Neutrophil (primary cell): ENCODE measurements at regions not wholly inside any gene's neighbourhood (a gene's known extent, or its start where the extent isn't known, plus 50 kb on each side); places are given as distances from the start of the nearest gene placed in this dataset.

Source experiments
- H3K27ac ChIP-seq: fragments of 200-600 bp; sonication (generic); 2 replicates; pipeline ENCODE4 v1.5.1; 2016; ENCODE audit warnings: mild to moderate bottlenecking, moderate library complexity
- H3K27me3 ChIP-seq: fragments of 200-600 bp; sonication (generic); 2 replicates; pipeline ENCODE4 v1.6.0; 2016; ENCODE audit warnings: mild to moderate bottlenecking
- H3K36me3 ChIP-seq: fragments of 200-600 bp; sonication (generic); 2 replicates; pipeline ENCODE4 v1.5.1; 2017
- H3K4me1 ChIP-seq, 2 experiments: fragments of 200-600 bp in 1 of 2; sonication (generic) in 1 of 2; 1 replicate in 1 of 2; 2 replicates in 1 of 2; pipeline versions ENCODE4 v1.5.1 to v1.6.1; 2013 to 2016; ENCODE audit warnings: low read depth in 1 of 2, low read length in 1 of 2, mild to moderate bottlenecking in 1 of 2, moderate library complexity in 1 of 2; ENCODE audit not compliant: control insufficient read depth in 1 of 2, insufficient read depth in 1 of 2
- H3K4me3 ChIP-seq, 2 experiments: fragments of 200-600 bp in 1 of 2; sonication (generic) in 1 of 2; 1 replicate in 1 of 2; 2 replicates in 1 of 2; pipeline ENCODE4 v1.5.1; 2013 to 2016; ENCODE audit warnings: low read depth in 1 of 2, low read length in 1 of 2, mild to moderate bottlenecking in 1 of 2, moderate library complexity in 1 of 2
- H3K9me3 ChIP-seq: fragments of 200-600 bp; sonication (generic); 2 replicates; pipeline ENCODE4 v1.5.1; 2016
- TF ChIP-seq, protein P1 (sequence below): fragments of 200-600 bp; sonication (generic); IDR thresholded peaks from 2 replicates; pipeline ENCODE4 v1.5.1; 2016; ENCODE audit warnings: antibody characterized with exemption

DNA sequence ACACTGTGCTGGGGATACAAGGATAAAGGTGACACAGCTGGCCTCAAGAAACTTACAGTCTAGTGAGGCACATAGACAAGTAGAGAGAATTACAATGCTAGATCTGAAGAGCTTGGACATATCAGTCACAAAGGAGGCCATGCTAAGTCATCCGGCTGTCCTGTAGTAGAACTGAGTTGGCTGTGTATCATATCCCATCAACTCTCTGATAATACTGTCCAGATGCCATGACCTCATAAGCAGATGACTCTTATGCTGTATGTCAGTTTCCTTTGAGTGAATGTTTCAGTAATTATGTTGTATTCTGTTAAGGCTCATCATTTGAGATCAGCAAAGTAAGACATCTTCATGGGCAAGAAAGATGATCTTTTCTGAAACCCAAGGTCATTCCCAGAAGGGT lies 442.9 kb downstream of the MID1IP1 start:
- Histone ChIP-seq H3K4me3 (no peak overlapping the region), H3K9me3 (no peaks in the 10 kb centered on the region), H3K4me1 (no peaks in the 10 kb centered on the region), H3K36me3 (no peaks in the 10 kb centered on the region), H3K27me3 (no peaks in the 10 kb centered on the region), H3K27ac (no peak overlapping the region)
- TF ChIP-seq, protein P1, sequence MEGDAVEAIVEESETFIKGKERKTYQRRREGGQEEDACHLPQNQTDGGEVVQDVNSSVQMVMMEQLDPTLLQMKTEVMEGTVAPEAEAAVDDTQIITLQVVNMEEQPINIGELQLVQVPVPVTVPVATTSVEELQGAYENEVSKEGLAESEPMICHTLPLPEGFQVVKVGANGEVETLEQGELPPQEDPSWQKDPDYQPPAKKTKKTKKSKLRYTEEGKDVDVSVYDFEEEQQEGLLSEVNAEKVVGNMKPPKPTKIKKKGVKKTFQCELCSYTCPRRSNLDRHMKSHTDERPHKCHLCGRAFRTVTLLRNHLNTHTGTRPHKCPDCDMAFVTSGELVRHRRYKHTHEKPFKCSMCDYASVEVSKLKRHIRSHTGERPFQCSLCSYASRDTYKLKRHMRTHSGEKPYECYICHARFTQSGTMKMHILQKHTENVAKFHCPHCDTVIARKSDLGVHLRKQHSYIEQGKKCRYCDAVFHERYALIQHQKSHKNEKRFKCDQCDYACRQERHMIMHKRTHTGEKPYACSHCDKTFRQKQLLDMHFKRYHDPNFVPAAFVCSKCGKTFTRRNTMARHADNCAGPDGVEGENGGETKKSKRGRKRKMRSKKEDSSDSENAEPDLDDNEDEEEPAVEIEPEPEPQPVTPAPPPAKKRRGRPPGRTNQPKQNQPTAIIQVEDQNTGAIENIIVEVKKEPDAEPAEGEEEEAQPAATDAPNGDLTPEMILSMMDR, result no peak

DNA sequence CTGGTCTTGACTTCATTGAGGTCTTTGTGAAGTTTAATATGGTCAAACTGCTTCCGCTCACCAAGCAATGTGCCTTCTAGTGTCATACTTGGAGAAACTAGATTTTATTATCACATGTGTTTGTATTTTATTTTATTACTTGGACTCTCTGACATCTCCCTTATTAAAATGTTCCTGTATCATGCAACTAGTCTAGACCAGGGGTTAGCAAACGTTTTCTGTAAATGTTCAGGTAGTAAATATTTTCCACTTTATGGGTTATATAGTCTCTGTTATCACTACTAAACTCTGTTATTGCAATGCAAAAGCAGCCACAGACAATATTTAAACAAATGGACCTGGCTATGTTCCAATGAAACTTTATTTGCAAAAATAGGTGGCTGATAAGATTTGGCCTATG lies 443.8 kb downstream of the MID1IP1 start:
- TF ChIP-seq, protein P1, result no peak
- no peaks in the 10 kb centered on the region for H3K9me3 ChIP-seq
- no peaks in the 10 kb centered on the region for H3K4me1 ChIP-seq
- H3K4me3 ChIP-seq, result no peak overlapping the region
- H3K27ac ChIP-seq, result no peak overlapping the region
- no peaks in the 10 kb centered on the region for H3K27me3 ChIP-seq
- no peaks in the 10 kb centered on the region for H3K36me3 ChIP-seq

DNA sequence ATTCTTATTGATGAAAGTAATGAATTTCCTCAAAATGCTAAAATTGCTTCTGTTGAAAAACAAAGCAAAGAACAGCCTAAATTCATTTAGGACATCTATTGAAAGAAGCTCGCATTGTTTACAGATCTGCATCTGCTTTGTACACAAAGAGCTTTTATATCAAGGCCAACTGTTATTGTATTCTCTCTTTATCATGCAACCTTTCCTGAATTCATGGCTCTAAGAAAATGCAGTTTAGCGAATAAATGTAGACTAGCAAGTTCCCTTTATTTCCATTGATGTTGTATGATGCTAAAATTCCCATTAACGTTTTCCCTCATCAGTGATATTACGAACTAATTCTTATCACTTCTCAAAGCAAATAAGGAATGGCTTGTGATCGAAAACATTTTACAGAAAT lies 446.3 kb downstream of the MID1IP1 start:
- Histone ChIP-seq H3K27ac (no peak overlapping the region), H3K36me3 (no peaks in the 10 kb centered on the region), H3K9me3 (no peaks in the 10 kb centered on the region), H3K4me3 (no peak overlapping the region), H3K4me1 (no peaks in the 10 kb centered on the region), H3K27me3 (no peaks in the 10 kb centered on the region)
- TF ChIP-seq, protein P1, result no peak

DNA sequence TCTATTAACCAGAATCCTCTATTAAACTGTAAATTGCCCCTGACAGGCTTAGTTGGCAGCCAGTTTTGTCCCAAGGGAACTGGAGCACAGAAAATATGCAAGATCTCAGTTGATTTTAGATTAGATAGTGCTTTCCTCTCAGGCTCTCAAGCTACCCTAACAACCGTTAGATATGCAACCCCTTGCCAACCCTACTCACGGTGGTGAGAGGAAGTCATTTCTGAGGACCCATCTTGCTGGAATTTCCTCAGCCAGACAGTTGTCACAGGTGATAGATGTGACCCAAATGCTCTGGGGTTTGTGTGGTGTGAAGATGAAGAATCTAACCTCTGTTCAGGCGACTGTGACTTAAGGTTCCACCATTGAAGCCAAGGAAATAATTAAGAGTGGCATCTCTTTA lies 447.1 kb downstream of the MID1IP1 start:
- Histone ChIP-seq H3K4me3 (no peak overlapping the region), H3K27me3 (no peaks in the 10 kb centered on the region), H3K36me3 (no peaks in the 10 kb centered on the region), H3K4me1 (no peaks in the 10 kb centered on the region), H3K27ac (no peak overlapping the region), H3K9me3 (no peaks in the 10 kb centered on the region)
- TF ChIP-seq, protein P1, result no peak

DNA sequence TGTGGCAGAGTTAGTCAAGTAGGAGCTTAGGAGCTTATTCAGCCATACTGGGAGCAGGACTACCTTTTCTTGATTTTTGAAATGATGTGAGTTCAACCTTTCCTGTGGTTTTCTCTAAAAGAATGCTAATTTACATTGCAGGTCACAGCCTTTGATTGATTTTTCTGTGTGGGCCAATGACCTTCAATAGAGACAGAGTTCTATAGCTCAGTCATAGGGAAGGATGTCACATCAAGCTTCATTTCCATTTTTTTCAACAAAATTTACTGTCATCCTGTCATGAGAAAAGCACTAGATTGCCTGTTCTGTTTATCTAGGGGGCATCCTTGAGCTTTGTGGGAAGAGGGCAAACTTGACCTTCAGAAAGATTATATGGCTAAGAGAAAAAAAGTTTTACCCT lies 448.7 kb downstream of the MID1IP1 start:
- TF ChIP-seq, protein P1, result no peak
- H3K27me3 ChIP-seq, result no peaks in the 10 kb centered on the region
- H3K27ac ChIP-seq, result no peak overlapping the region
- H3K36me3 ChIP-seq, result no peaks in the 10 kb centered on the region
- no peaks in the 10 kb centered on the region for H3K4me1 ChIP-seq
- H3K4me3 ChIP-seq, result no peak overlapping the region
- no peaks in the 10 kb centered on the region for H3K9me3 ChIP-seq

DNA sequence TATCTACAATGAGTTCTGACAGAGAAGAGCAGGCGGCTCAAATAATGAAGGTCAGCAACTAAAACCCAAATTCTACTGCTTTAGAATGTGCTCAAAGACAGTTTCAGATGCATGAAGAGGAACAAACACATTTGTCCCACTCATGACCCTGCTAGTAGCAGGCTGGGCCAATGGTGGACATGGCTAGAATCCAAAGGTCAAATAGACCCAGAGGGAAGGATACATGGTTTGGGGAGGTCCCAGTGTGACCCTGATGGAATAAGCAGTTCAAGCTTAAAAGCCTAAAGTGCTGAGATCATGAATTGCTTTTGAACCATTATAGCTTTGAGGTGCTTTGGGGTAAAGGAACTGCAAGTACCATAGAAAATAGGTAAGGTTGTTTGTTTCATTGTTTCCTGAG lies 450.7 kb downstream of the MID1IP1 start:
- Histone ChIP-seq H3K27me3 (no peaks in the 10 kb centered on the region), H3K36me3 (no peaks in the 10 kb centered on the region), H3K4me3 (no peak overlapping the region), H3K9me3 (no peaks in the 10 kb centered on the region), H3K27ac (no peak overlapping the region), H3K4me1 (no peaks in the 10 kb centered on the region)
- TF ChIP-seq, protein P1, result no peak
